ENCODE measurements at regions not wholly inside any gene's neighbourhood (a gene's known extent, or its start where the extent isn't known, plus 50 kb on each side); places are given as distances from the start of the nearest gene placed in this dataset.

DNA sequence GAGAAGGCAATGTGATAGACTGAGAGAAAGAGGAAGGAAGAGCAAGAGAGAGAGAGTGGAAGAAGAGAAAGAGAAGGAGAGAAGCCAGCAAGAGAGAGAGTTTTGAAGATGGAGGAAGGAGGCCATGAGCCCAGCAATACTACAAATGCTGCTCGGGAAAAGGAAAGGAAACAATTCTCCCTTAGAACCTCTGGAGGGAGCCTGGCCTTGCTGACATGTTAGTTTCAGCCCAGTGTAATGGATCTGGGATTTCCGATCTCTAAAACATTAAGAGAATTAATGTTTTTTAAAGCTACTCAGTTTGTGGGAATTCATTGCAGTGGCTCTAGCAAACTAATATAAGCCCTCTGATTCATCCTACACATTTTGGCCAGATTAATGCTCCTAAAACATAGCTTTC, 206.8 kb upstream of the MTPN start:
- no peaks in the 10 kb centered on the region for H3K4me1 ChIP-seq (ENCODE audit: insufficient read depth, low read length)
- TF ChIP-seq, protein P1, sequence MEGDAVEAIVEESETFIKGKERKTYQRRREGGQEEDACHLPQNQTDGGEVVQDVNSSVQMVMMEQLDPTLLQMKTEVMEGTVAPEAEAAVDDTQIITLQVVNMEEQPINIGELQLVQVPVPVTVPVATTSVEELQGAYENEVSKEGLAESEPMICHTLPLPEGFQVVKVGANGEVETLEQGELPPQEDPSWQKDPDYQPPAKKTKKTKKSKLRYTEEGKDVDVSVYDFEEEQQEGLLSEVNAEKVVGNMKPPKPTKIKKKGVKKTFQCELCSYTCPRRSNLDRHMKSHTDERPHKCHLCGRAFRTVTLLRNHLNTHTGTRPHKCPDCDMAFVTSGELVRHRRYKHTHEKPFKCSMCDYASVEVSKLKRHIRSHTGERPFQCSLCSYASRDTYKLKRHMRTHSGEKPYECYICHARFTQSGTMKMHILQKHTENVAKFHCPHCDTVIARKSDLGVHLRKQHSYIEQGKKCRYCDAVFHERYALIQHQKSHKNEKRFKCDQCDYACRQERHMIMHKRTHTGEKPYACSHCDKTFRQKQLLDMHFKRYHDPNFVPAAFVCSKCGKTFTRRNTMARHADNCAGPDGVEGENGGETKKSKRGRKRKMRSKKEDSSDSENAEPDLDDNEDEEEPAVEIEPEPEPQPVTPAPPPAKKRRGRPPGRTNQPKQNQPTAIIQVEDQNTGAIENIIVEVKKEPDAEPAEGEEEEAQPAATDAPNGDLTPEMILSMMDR (conservative IDR thresholded peaks at IDR 0.05; ENCODE audit: low read depth, low read length), result no peak
- no peak for TF ChIP-seq EZH2 (IDR thresholded peaks at IDR 0.05; ENCODE audit: low read length, unreplicated experiment)
- no peaks in the 10 kb centered on the region for H3K9me2 ChIP-seq (replicated peaks; ENCODE audit: low read length)
- no peaks in the 10 kb centered on the region for H3F3A ChIP-seq (ENCODE audit: low read length, unreplicated experiment)
- H3K4me3 ChIP-seq (ENCODE audit: low read length), result no peak overlapping the region
- H3K9me3 ChIP-seq (ENCODE audit: low read length), result no peaks in the 10 kb centered on the region
- ChIA-PET POLR2A (ENCODE audit: unreplicated experiment) (no interaction called here), CTCF (no interaction called here)
- H3K27ac ChIP-seq (ENCODE audit: low read length), result no peak overlapping the region
- DNase-seq (peak; percentile 3), ATAC-seq (no peak)
- H3K36me3 ChIP-seq (ENCODE audit: low read depth, low read length), result no peaks in the 10 kb centered on the region
- no peak overlapping the region for H2AFZ ChIP-seq (ENCODE audit: low read length)
- no TSS peak for BruUV-seq (replicated peaks)
- H3K27me3 ChIP-seq (ENCODE audit: low read length), result no peaks in the 10 kb centered on the region; the same call in 1 of the 2 replicates
- no peaks in the 10 kb centered on the region for H4K20me1 ChIP-seq (ENCODE audit: low read length)
- H3K4me2 ChIP-seq (ENCODE audit: low read length), result no peak overlapping the region
- H3K9ac ChIP-seq (ENCODE audit: low read length), result no peak overlapping the region
- intact Hi-C loops (cut with micrococcal nuclease), result no loop called here
- H3K79me2 ChIP-seq (ENCODE audit: low read length), result no peaks in the 10 kb centered on the region

DNA sequence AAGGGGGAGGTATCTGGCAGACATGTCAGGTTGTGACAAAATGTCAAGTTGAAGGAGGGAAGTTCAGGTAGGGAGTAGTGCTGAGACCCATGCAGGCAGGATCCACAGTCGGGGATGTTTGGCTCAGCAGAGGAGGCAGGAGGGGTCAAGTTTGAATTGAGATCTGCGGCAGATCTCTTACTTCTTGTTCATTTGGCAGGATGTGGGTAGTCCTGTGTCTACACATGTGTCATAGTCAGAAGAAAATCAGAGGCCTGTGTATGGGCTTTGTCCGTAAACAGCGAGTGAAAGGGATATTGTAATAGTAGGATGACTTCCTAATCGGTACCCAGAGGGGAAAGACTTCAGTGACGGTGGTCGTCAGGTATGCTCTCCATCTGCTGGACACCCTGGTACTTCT, 203.8 kb upstream of the MTPN start:
- CTCF ChIA-PET, result no interaction called here
- Histone ChIP-seq H3K9ac (ENCODE audit: low read length) (no peak overlapping the region), H3K9me3 (ENCODE audit: low read length) (no peaks in the 10 kb centered on the region), H3F3A (ENCODE audit: low read length, unreplicated experiment) (no peaks in the 10 kb centered on the region), H3K4me1 (ENCODE audit: insufficient read depth, low read length) (no peaks in the 10 kb centered on the region), H4K20me1 (ENCODE audit: low read length) (no peaks in the 10 kb centered on the region), H3K4me2 (ENCODE audit: low read length) (no peak overlapping the region), H3K4me3 (ENCODE audit: low read length) (no peak overlapping the region), H3K36me3 (ENCODE audit: low read depth, low read length) (no peaks in the 10 kb centered on the region), H3K27me3 (ENCODE audit: low read length) (no peaks in the 10 kb centered on the region), H3K27ac (ENCODE audit: low read length) (no peak overlapping the region), H2AFZ (ENCODE audit: low read length) (no peak overlapping the region), H3K79me2 (ENCODE audit: low read length) (no peaks in the 10 kb centered on the region), H3K9me2 (replicated peaks; ENCODE audit: low read length) (no peaks in the 10 kb centered on the region)
- no TSS peak for BruUV-seq (replicated peaks)
- DNase-seq (no peak), ATAC-seq (no peak)
- TF ChIP-seq EZH2phosphoT487 (IDR thresholded peaks at IDR 0.05; ENCODE audit: borderline replicate concordance, low read length), result no peak
- TF ChIP-seq, protein P1 (conservative IDR thresholded peaks at IDR 0.05; ENCODE audit: low read depth, low read length), result no peak
- no peak for TF ChIP-seq EZH2 (IDR thresholded peaks at IDR 0.05; ENCODE audit: low read length, unreplicated experiment)
- POLR2A ChIA-PET (ENCODE audit: unreplicated experiment), result no interaction called here
- intact Hi-C loops (cut with micrococcal nuclease), result no loop called here

DNA sequence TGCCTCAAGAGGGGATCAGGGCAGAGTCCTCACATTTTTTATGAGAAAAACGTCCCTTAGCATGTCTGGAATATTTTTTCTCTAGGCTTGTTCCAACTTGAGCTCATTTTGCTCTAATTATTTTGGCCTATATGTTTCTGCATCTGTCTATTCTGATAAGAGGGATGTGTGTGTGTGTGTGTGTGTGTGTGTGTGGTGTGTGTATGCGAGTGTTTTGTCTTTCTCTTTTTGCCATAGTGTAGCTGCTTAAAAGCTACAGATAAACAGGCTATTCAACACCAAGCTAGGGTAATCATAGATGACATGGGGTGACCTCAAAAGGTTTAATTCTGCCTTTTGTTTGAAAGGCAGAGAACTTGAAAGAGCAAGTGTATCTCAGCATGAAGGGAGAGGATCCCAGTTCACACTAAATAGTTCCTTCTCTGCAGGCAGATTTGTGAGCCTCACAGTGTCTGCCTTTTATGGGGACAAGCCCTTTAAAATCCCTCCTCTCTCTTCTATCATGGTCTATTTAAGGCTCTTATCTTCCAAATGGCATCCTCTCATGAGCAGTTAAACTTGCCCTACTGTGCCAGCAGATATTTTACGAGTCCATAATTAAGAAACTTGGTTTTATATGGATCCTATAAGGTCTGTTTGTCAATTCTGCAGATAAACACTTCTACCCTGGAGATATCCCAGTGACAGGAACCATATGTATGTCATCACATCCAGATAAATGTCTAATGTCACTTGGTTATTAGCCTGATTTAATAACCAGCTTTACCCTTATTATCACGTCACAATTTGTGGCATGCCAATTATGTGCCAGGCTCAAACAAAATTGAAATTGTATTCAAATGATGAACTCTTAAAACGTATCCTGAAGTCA, 202.9 kb upstream of the MTPN start:
- POLR2A ChIA-PET (ENCODE audit: unreplicated experiment), result no interaction called here
- TF ChIP-seq EZH2 (IDR thresholded peaks at IDR 0.05; ENCODE audit: low read length, unreplicated experiment) (no peak), EZH2phosphoT487 (IDR thresholded peaks at IDR 0.05; ENCODE audit: borderline replicate concordance, low read length) (no peak)
- TF ChIP-seq, protein P1 (conservative IDR thresholded peaks at IDR 0.05; ENCODE audit: low read depth, low read length), result no peak
- Histone ChIP-seq H3K9ac (ENCODE audit: low read length) (no peak overlapping the region), H3K4me3 (ENCODE audit: low read length) (no peak overlapping the region), H3K9me3 (ENCODE audit: low read length) (no peaks in the 10 kb centered on the region), H3K9me2 (replicated peaks; ENCODE audit: low read length) (no peaks in the 10 kb centered on the region), H3K27ac (ENCODE audit: low read length) (no peak overlapping the region), H3K36me3 (ENCODE audit: low read depth, low read length) (no peaks in the 10 kb centered on the region), H3K4me1 (ENCODE audit: insufficient read depth, low read length) (no peaks in the 10 kb centered on the region), H2AFZ (ENCODE audit: low read length) (no peak overlapping the region), H4K20me1 (ENCODE audit: low read length) (no peaks in the 10 kb centered on the region), H3F3A (ENCODE audit: low read length, unreplicated experiment) (no peaks in the 10 kb centered on the region), H3K79me2 (ENCODE audit: low read length) (no peaks in the 10 kb centered on the region), H3K27me3 (ENCODE audit: low read length) (no peaks in the 10 kb centered on the region), H3K4me2 (ENCODE audit: low read length) (no peak overlapping the region)
- ATAC-seq (no peak), DNase-seq (no peak)
- CTCF ChIA-PET, result no interaction called here
- intact Hi-C loops (cut with micrococcal nuclease), result no loop called here
- BruUV-seq (replicated peaks), result no TSS peak
